Middle frontal gyrus (tissue), 1 donor: ENCODE measurements at regions not wholly inside any gene's neighbourhood (a gene's known extent, or its start where the extent isn't known, plus 50 kb on each side); places are given as distances from the start of the nearest gene placed in this dataset.

Experiments used
- DNase-seq: peaks from one replicate; pipeline ENCODE4 v3.0.0-alpha.2; 2015; ENCODE audit warnings: low spot score; ENCODE audit errors: extremely low spot score

DNA sequence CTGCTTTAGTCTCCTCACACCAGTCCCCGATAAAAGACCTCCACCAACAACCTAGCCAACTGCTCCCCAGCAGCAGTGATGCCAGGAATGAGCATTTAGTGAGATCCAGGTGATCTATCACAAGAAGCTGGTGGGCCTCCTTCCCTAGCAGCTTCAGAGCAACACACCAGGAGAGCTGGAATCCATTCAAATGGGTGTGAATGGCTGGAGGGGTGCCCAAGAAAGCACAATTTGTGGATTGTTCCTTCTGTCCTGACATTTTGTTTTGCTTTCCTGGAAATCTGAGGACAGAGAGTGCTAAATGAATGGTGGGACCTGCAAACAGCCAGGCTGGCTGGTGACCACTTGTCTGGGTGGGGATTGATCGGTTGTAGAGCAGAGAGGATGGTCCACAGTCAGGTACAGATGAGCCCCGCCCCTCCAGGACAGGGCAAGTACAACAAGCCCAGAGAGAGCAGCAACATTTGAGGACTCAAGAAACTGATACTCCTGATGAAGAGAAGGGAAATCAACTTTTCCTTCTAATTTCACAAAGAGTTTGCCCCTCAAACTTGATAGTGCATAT, 316.8 kb downstream of the VPS13C start:
- DNase-seq = no peak

DNA sequence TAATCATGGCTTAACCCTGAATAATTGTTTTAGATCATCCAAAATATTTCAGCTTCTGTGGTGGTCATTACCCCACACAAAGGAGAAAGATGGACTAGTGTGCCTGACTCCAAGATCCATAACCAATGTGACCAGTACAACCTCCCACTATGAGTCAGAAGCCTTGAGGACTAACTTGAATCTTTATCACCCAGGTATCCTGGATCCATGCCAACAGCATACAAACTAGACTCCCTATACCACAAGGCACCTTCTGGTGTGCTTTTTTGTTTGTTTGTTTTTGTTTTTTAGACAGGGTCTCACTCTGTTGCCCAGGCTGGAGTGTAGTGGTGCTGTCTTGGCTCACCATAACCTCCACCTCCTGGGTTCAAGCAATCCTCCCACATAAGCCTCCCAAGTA, 317.7 kb downstream of the VPS13C start:
- no peak for DNase-seq

DNA sequence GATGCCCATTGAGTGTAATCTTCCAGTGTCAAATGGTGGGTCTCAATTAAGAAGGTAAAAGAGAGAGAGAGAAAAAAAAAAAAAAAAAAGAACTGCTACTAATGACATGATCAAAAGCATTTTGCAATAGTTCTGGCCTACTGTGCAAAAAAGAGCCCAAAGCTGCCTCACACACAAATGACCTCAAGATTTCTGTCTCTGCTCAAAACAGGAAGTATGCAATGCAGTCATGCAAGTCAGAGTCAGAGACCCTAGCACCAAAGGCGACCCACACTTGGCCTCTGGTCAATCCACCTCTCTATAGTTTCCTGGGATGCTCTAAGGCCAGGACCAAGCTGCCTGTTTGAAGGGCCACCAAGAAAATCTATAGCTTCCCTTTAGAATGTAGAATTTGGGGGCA, 323.5 kb downstream of the VPS13C start:
- no peak for DNase-seq

DNA sequence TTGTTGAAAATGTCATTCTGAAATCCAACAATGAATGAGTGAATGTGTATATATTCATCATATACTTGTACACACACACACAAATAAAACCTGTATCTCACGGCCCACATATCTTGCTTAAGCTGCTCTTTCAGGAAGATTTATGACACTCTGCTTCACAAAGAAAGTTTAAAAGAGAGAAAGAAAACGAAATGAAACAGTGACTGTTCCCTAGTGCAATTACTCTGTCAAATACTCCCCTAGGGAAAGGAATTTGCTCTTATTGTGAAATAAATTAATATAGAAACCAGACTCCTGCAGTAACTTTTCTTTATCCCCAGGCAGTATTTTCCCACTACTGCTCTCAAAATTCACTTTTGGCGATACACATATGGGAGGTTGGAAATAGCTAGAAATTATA, 329.1 kb downstream of the VPS13C start:
- DNase-seq = no peak

DNA sequence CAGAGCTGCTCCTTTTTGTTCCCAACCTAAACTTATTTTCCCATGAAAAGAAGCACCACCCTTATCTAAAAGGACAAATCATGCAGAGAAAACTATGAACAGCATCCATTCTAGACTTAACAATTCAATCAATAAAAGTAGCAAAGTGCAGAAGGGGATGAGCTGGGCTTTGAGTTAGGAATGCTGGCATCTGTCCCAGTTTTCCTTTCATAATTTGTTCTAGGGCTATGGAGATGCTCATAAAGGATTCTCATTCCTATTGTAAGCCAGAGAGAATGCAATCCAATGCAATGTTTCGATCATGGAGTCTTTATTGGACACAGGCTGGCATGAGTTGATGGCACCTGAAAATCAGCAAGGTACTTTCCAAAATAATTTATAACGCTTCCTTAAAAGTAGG, 330.6 kb downstream of the VPS13C start:
- no peak for DNase-seq

DNA sequence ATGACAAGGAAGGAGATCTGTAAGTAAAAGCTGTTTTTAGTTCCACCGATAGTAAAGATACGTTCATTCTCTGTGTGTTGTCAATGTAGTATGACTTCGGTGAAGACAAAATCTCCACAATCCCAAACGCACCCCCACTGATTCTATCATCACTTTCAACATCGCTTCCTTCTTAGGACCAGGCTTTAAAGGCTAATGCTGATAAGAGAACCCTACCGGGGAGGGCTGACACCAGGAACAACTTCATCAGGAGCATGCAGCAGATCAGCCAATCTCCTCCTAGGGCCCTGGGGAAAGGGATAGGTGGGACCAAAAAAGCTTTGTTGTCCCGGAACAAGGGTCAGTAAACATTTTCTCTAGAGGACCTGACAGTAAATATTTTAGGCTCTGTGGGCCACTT, 334.1 kb downstream of the VPS13C start:
- no peak for DNase-seq

DNA sequence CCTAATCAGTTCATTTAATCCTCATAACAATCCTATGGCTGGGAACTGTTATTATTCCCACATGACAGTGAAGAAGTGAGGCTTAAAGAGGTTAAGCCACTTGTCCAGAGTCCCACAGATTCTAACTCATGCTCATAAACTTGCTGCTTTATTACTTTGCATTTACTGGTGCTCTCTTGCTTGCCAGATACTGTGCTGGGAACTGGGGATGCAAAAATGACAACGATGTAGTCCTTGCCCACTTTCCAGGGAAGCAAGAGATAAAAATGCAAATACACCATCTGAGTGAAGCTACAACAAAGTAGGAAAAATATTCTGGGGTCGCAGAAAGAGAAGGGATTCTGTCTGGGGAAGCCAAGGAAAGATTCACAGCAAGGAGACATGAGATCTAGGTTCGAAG, 335.0 kb downstream of the VPS13C start:
- DNase-seq = no peak

DNA sequence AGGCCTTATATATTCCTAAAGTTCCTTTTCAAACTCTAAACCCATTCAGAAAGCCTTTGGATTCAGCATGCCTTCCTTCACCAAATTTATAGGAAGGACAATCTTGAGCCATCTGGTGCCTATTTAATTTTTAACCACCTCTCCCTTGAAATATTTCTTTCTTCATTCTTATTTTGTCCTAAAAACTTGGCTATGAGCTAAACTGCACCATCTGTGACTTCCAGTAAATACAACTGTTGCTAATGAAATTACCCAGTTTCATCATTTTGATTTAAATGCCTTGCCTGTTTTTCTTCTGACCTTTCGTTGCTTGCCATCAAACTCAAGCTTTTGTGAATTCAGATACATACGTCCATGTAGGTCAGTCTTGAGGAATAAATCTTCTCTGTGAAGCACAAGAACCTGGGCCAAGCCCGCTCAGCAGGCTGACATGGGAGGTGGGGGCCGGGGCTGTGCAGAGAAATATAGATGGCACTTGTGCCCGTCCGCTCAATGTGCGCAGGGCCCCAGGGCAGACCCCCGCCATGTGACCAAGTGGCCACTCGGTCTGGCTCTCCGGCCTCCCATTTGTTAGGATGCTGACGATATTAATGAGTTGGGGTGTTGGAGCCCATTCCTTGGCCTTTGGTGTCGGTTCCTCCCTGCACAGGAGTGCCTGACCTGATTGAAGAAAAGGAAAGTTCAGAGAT, 335.9 kb downstream of the VPS13C start:
- DNase-seq = no peak

DNA sequence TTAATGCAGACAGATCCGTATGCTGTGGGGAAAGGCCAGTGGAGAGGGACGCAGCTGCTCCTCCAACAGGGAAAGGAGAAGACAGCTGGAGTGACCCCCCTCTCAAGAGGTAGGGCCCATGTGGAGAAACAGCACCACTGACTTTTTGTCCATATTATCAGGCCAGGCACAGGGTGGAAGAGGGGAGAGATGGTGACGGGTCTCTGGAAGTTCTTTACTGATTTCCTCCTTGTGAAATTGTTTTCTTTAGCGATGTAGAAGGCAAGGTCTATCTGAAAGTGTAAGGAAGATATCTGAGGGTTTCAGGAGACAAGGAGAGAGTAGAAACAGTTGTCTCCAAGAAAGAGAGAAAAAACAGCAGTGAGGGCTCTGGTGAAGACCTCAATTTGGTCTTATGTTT, 338.8 kb downstream of the VPS13C start:
- no peak for DNase-seq

DNA sequence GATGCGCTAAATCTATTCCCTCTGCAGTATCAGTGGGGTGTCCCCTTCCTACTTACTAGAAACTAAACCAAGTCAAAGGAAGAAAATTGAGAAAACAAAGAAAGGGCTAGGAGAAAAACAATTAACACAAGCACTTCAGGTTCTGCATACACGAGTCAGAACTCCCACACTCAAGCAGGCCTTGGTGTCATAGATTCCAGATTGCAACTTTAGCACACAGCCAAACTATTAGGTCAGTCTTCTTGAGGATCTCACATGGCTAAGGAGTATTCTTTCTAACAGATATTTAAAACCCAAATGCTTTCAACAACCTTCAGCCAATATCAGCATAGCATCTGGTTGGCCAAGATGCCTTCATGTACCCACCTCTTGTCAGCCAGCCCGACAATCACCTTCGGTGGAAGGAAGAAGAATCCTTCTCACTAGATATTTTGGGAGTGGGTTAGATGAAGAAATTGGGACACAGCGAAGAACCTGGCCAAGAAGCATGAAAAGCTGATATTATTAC, 340.0 kb downstream of the VPS13C start:
- DNase-seq = no peak

DNA sequence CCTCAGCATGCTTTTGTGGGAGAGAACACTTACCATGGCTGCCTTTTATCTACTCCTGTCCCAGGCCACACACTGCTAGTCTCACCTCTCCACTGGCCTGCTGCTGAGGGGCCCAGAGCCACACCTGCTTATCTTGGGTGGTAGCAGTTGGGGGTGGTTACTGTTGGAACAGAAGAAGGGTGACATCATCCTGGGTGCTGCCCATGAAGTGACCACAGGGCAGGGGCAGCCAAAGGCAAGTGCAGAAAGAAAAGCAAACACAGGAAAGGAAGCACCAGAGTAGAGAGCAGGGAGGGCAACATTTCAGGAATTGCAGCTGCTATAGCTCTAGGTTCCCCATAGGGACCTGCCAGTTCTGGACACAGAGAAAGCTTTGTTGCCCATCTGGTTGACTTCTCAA, 345.2 kb downstream of the VPS13C start:
- no peak for DNase-seq

DNA sequence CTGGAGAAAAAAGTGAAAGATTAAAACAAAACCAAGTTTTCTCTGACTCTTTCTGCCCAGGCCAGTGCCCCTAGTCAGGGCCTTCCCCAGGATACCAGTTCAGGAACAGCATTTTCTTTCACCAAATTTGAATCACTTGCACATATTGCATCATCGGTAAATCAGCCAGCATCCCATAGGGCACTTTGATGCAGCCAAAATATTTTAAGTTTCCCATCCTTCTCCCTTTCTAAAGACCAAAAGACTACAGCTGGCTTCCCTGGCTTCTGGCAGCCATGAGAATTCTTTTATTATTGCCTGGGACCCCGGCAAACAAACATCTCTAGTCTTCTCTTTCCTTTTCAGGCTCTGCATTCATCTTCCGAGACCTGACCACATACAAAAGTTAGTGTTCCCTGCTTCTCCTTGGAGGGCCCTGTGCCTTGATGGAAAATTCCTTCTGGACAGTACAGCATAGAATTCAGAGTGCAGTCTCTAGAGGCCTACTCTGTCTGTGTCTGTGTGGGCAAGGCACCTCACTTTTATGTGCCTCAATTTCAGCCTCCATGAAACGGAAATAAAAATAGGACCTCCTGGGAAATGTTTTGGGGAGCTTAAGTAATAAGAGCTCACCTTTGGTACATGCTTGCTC, 348.0 kb downstream of the VPS13C start:
- no peak for DNase-seq

DNA sequence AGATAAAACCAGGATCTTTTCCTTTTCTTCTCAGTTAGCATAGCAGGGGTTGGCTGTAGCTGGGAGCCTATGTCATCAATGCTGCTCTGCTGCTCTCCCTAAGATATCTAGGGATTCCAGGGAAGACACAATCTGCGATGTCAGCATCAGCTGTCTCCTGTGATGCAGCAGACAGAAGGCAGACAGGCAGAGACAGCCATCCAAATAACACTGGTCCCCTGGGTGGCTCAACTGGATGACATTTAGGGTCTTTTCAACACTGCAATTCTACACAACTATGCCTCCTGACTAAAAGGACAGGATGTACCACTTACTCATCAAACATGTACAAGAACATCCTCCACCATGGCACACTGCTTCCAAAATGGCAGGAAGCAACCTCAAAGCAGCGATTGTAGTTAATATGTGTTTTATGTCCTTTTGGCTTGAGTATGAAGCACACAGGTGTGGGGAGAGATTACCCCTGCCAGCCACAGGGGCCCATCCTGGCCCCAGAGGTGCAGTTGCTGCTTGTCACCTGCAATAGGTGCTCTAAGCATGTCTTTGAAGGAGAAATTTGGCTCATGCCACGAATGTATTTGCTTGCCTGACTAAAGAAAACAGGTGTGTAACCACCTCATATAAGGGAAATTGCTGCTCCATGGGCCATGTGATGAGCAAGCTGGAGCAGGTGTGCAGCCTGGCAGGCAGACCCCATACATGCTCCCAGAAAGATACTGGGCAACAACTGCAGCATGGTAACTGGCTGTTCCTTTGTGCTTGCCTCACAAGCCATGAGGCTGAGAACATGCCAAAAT, 357.8 kb downstream of the VPS13C start:
- DNase-seq = no peak

DNA sequence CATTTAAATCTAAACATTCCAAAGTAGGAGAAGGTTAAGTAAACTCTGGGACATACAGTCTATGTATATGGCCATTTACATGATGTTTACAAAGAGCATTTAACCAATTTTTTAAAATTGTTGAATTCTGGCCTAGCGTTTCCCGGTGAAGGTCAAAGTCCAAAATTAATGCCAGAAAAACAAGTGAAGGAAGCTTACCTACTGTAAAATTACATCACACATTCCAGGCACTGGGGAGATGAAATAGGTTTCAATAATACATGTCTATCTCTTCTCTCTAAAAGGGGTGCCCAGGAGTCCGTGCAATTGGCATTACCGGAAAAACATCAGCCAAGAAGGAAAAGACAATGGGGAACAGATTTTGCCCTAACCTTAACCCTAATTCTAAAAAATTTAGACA, 358.8 kb downstream of the VPS13C start:
- DNase-seq = no peak

DNA sequence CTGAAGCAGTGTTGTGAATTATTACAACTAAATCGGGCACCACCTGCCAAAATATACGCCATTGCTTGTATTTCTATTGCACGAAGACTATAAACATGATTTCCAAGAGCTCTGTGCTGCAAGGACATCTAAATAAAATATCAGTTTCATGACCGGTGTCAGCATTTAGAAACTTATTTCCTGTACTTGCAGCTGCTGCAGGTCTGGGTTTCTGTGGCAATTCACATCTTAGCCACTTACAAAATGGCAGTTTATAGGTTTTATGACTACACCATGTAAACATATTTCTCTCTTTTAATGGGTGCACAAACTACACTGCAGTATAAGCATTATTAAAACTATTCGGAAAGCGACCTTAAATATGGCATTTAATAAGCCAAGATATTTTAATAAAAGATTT, 359.4 kb downstream of the VPS13C start:
- DNase-seq = no peak

DNA sequence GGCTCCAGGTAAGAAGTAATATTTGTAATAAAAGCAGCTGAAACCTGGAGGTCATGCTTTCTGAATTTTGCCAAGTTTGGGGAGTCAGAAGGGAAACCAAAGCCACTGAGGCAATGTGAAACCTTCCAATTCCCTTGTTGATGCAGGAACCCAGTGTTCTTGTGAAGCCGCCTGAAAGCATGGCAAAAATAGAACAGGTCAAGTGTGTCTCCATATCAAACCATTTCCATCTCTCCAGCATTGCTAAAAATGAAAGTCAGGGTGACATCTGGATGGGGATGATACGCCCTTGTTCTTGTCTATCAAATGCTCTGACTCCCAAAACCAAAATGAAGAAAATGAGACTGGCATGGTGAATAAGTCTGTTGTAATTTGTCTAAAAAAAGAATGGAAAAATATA, 362.5 kb downstream of the VPS13C start:
- DNase-seq = no peak

DNA sequence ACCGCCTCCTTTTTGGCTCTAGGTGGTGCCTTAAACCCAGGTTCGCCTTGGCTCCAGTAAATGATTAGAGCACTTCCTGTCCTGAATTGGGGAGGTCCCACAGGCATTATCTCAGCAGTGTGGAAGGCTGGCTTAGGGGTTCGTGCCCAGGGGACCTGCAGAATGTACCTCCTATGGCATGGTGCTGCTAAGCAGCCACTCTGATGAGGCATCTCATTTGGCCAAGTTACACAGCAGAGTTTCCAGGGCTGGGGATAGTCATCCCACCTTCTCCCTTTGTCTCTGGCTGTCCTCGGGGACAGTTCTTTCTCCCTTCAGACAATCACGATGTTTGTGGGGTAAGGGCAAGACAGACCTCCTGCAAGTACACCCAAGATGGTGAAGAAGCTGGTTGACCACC, 371.2 kb downstream of the VPS13C start:
- DNase-seq = no peak

DNA sequence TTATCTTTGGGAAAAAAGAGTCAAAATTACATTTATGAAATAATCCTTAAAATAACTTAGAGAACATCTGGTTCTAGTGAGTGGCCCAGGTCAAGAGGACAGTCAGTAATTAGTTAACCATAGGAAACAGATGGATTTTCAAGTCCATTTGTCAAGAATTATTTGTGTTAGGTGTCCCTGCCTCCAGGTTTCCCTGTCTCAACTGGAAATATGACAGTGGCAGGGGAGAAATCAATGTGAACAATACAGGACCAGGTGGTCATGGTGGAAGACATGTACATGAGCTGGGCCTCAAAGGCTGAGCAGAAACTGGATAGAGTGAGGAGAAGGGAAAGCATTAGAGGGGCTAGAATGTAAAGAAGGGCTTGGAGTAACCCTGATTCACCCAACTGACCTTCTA, 372.6 kb downstream of the VPS13C start:
- no peak for DNase-seq

DNA sequence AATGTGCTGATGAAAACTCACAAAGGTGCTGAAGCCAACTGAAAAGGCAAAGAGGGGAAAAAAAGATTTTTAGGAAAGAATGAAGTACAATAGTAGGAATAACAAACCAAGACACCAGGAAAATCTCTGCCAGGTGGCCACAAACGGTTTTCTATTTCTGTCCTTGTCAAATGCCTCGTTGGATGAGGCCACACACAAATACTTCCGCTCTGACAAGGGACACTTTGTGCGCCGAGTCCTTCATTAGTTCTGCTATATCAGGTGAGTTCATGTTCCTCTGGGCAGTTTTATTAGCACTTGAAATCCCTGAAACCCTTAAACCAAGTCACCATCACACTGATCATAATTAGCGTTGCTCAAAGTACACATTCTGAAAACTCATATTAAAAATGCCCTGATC, 373.1 kb downstream of the VPS13C start:
- DNase-seq = no peak

DNA sequence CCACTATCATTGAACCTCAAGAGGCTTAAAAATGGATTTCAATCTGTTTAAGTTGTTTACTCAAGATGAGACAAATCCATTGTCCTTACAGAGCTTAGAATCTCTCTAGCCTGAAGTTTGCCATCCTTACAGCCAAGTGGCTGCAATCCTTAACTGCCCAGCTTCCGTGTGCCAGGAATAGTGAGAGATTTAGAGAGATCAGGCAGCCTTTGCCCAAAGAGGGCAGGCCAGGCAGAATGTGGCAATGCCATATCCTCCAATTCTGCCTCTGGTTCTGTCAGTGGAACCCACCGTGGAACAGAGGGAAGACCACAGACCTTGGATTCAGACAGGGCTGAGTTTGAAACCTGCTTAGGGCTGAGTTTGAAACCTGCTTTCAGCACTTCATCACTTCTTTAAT, 374.3 kb downstream of the VPS13C start:
- no peak for DNase-seq

DNA sequence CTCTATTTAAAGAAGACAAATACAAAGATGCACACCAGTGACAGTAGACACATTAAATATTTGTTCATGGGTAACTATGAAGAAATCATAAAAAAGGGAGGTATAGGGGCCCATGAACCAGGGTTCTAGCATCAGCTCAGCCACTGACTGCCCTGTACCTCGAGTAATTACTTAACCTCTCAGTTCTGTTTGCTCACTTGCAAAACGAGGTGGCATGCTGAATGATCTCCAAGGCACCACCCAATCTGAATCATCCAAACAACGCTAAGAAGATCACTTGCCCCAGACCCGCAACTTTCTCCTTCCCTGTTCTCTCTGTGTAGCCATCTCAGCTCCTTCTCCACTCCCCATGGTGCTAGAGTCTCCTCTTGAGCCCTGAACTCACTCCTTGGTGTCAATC, 374.7 kb downstream of the VPS13C start:
- no peak for DNase-seq
